Astrocyte (in vitro differentiated cells and primary cell): ENCODE measurements at regions not wholly inside any gene's neighbourhood (a gene's known extent, or its start where the extent isn't known, plus 50 kb on each side); places are given as distances from the start of the nearest gene placed in this dataset.

Experiments used
- DNase-seq: peaks from one replicate; pipeline ENCODE4 v3.0.0-alpha.2; 2010; ENCODE audit warnings: low read depth
- FAIRE-seq: peaks from 2 replicates; lab custom pipeline; 2011; peaks lifted over from hg19 to GRCh38; lab: Jason Lieb, UNC
- H2AFZ ChIP-seq: 2 replicates; pipeline ENCODE4 v1.6.0; 2012; ENCODE audit warnings: low read depth, low read length, inconsistent platforms
- H3K27ac ChIP-seq: 2 replicates; pipeline ENCODE4 v1.5.1; 2011; ENCODE audit warnings: low read depth, low read length, inconsistent platforms
- H3K27me3 ChIP-seq: 2 replicates; pipeline ENCODE4 v1.6.0; 2011; ENCODE audit warnings: low read length, inconsistent platforms; ENCODE audit not compliant: insufficient read depth
- H3K36me3 ChIP-seq: 2 replicates; pipeline ENCODE4 v1.5.1; 2011; ENCODE audit warnings: low read length, inconsistent platforms; ENCODE audit not compliant: insufficient read depth
- H3K4me1 ChIP-seq: 2 replicates; pipeline ENCODE4 v1.5.1; 2011; ENCODE audit warnings: low read length, inconsistent platforms; ENCODE audit not compliant: insufficient read depth
- H3K4me2 ChIP-seq: 2 replicates; pipeline ENCODE4 v1.6.0; 2012; ENCODE audit warnings: low read length, inconsistent platforms
- H3K4me3 ChIP-seq: 2 replicates; pipeline ENCODE4 v1.5.1; 2011; ENCODE audit warnings: low read depth, mild to moderate bottlenecking, low read length, inconsistent platforms; ENCODE audit not compliant: insufficient read depth
- H3K79me2 ChIP-seq: 2 replicates; pipeline ENCODE4 v1.6.0; 2012; ENCODE audit warnings: mild to moderate bottlenecking, low read length, inconsistent platforms; ENCODE audit not compliant: insufficient read depth
- H3K9ac ChIP-seq: 2 replicates; pipeline ENCODE4 v1.6.0; 2012; ENCODE audit warnings: mild to moderate bottlenecking, low read length, inconsistent platforms
- H3K9me3 ChIP-seq: 2 replicates; pipeline ENCODE4 v1.5.1; 2012; ENCODE audit warnings: low read depth, mild to moderate bottlenecking, low read length, inconsistent platforms; ENCODE audit not compliant: insufficient read depth
- H4K20me1 ChIP-seq: 2 replicates; pipeline ENCODE4 v1.6.0; 2012; ENCODE audit warnings: low read length, inconsistent platforms; ENCODE audit not compliant: insufficient read depth
- H3K27ac Mint-ChIP-seq: one replicate; pipeline ENCODE4 v1.8.0; 2021; ENCODE audit warnings: mild to moderate bottlenecking, mixed read lengths; ENCODE audit not compliant: unreplicated experiment
- H3K27me3 Mint-ChIP-seq: one replicate; pipeline ENCODE4 v1.8.0; 2021; ENCODE audit warnings: low read depth, mixed read lengths; ENCODE audit not compliant: unreplicated experiment
- H3K36me3 Mint-ChIP-seq: one replicate; pipeline ENCODE4 v1.8.0; 2021; ENCODE audit warnings: low read depth, mixed read lengths; ENCODE audit not compliant: unreplicated experiment
- H3K4me1 Mint-ChIP-seq: one replicate; pipeline ENCODE4 v1.8.0; 2021; ENCODE audit warnings: low read depth, mixed read lengths; ENCODE audit not compliant: unreplicated experiment
- H3K4me3 Mint-ChIP-seq: one replicate; pipeline ENCODE4 v1.8.0; 2021; ENCODE audit warnings: mild to moderate bottlenecking, moderate library complexity, mixed read lengths; ENCODE audit not compliant: unreplicated experiment
- H3K9me3 Mint-ChIP-seq: one replicate; pipeline ENCODE4 v1.8.0; 2021; ENCODE audit warnings: mild to moderate bottlenecking, mixed read lengths; ENCODE audit not compliant: unreplicated experiment
- CTCF ChIP-seq: IDR thresholded peaks from 2 replicates; pipeline ENCODE4 v1.5.1; 2011; ENCODE audit warnings: low read depth, mild to moderate bottlenecking, inconsistent platforms, low read length, moderate library complexity; ENCODE audit not compliant: insufficient read depth
- EZH2 ChIP-seq: IDR thresholded peaks from 2 replicates; pipeline ENCODE4 v1.6.1; 2012; ENCODE audit warnings: mild to moderate bottlenecking, low read length, inconsistent platforms; ENCODE audit not compliant: insufficient read depth

GRCh38 chr2:176768185-176768584 lies 444.4 kb upstream of the HNRNPA3 start:
- no peaks in the 10 kb centered on the region for H3K36me3 Mint-ChIP-seq
- no peak overlapping the region for H3K4me3 Mint-ChIP-seq
- Histone ChIP-seq H3K9me3 (no peaks in the 10 kb centered on the region), H2AFZ (no peak overlapping the region), H3K4me2 (no peak overlapping the region), H3K4me3 (no peak overlapping the region), H3K27ac (no peak overlapping the region), H3K79me2 (no peaks in the 10 kb centered on the region), H3K27me3 (no peaks in the 10 kb centered on the region), H3K9ac (no peak overlapping the region), H3K36me3 (no peaks in the 10 kb centered on the region), H4K20me1 (no peaks in the 10 kb centered on the region), H3K4me1 (no peaks in the 10 kb centered on the region)
- no peak overlapping the region for H3K27ac Mint-ChIP-seq
- peaks cover 10% of the 10 kb centered on the region for H3K9me3 Mint-ChIP-seq
- no peak for DNase-seq
- no peaks in the 10 kb centered on the region for H3K27me3 Mint-ChIP-seq
- TF ChIP-seq EZH2 (no peak), CTCF (no peak)
- FAIRE-seq, result no peak
- H3K4me1 Mint-ChIP-seq, result no peaks in the 10 kb centered on the region

- FAIRE-seq, result no peak
- H3K36me3 Mint-ChIP-seq, result no peaks in the 10 kb centered on the region
- peaks cover 14% of the 10 kb centered on the region for H3K9me3 Mint-ChIP-seq
These were observed 443.6 kb upstream of the HNRNPA3 start for GRCh38 chr2:176769021-176769420.

More at GRCh38 chr2:176769021-176769420, 443.6 kb upstream of the HNRNPA3 start:
- no peak overlapping the region for H2AFZ ChIP-seq
- no peaks in the 10 kb centered on the region for H3K9me3 ChIP-seq
- H3K27ac Mint-ChIP-seq, result no peak overlapping the region
- no peak overlapping the region for H3K27ac ChIP-seq
- no peaks in the 10 kb centered on the region for H3K79me2 ChIP-seq
- H3K4me3 ChIP-seq, result no peak overlapping the region
- no peak for DNase-seq
- no peak overlapping the region for H3K9ac ChIP-seq
- H3K27me3 ChIP-seq, result no peaks in the 10 kb centered on the region
- no peak overlapping the region for H3K4me2 ChIP-seq
- TF ChIP-seq CTCF (no peak), EZH2 (no peak)
- no peak overlapping the region for H3K4me3 Mint-ChIP-seq
- H3K4me1 Mint-ChIP-seq, result no peaks in the 10 kb centered on the region
- H3K4me1 ChIP-seq, result no peaks in the 10 kb centered on the region
- no peaks in the 10 kb centered on the region for H4K20me1 ChIP-seq
- no peaks in the 10 kb centered on the region for H3K36me3 ChIP-seq
- H3K27me3 Mint-ChIP-seq, result no peaks in the 10 kb centered on the region
